ENCODE measurements at regions not wholly inside any gene's neighbourhood (a gene's known extent, or its start where the extent isn't known, plus 50 kb on each side); places are given as distances from the start of the nearest gene placed in this dataset.

GRCh38 chr4:138964716-138965426 is 50.7 kb upstream of the NOCT start:
- DNase-seq (ENCODE audit: low read depth): no peak

- no peak for DNase-seq (ENCODE audit: low read depth)
These were observed 52.2 kb upstream of the NOCT start for GRCh38 chr4:138963412-138963811.

DNA sequence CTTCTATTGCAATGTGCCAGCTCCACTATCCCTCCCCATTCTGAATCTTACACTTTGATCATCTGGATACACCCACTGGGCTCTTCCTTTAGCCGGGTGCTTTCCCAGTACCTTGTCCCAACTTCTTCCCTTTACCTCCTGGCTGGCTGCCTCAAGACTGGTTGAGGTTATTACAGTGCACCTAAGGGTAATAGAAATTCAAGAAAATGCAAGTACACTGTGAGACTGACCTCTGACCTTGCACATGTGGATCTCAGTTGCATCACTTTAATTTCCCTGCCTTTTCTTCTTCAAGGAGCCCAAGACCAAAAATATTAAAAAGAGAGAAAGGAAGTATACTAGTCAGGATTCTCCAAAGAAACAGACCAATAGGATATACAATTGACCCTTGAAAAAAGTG is 53.9 kb upstream of the NOCT start:
- DNase-seq (ENCODE audit: low read depth): no peak

- DNase-seq (ENCODE audit: low read depth): no peak
These were observed 54.5 kb upstream of the NOCT start for GRCh38 chr4:138961129-138961528.

GRCh38 chr4:138960175-138960710 is 55.3 kb upstream of the NOCT start:
- no peak for DNase-seq (ENCODE audit: low read depth)

DNA sequence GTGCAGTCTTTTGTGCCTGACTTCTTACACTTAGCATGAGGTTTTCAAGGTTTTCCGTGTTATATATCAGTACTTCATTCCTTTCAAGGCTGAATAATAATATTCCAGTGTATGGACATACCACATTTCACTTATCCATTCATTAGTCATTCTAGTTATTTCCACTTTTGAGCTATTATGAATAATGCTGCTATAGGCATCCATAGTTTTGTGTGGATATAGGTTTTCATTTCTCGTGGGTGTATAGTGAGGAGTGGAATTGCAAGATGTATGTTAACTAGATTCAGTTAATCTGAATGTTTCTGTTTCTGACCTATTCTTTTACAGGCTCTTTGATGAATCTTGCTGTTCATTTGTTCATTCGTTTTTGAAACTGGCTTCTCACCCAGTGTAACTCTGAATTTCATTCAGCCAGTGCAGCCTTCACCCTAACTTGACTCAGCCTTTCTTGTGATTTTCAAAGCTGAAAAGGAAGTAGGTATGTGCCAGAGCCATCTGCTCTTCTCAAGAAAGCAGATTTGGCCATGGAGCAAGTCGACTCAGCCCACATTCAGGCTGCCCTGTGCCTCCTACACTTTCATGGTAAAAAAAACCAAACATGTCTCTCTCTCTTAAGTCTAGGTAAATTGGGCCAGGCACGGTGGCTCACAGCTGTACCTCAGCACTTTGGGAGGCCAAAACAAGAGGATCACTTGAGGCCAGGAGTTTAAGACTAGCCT is 56.3 kb upstream of the NOCT start:
- no peak for DNase-seq (ENCODE audit: low read depth)

GRCh38 chr4:138958519-138958918 is 57.1 kb upstream of the NOCT start:
- no peak for DNase-seq (ENCODE audit: low read depth)

DNA sequence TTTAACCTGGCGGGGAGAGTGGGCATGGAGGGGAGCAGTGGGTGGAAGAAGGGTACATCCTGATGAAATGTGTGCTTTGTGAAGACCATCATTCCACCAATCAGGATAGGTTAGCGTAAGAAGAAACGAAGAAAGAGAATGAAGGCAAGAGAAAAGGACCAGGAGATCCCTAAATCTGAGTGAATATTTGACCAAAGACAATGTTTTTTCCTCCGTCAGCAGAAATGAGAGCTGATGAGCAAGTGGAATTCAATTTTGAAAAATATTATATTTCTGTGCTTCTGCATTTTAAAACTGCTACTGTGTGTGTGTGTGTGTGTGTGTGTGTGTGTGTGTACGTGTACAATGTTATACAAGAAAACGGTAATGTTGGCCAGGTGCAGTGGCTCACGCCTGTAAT is 58.3 kb upstream of the NOCT start:
- DNase-seq (ENCODE audit: low read depth): no peak

DNA sequence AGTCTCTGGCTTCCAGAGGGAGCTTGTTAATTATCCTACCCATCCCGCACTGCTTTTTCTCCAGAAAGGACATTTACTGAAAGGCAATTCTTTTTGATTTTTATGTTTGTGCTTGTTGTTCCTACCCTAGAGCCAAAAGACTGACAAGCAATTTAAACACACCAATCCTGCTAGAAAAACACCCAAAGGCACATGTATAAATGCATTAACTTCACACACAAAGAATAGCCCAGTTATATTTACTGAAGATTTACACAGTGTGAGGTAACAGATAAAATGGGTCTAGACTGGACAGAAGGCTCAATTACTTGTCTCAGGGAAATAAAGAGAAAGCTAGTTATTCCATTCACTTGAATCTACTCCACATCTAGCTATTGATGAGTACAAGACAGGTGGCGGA is 61.2 kb upstream of the NOCT start:
- DNase-seq (ENCODE audit: low read depth): no peak

GRCh38 chr4:138953961-138954371 is 61.6 kb upstream of the NOCT start:
- DNase-seq (ENCODE audit: low read depth): peak; percentile 53

DNA sequence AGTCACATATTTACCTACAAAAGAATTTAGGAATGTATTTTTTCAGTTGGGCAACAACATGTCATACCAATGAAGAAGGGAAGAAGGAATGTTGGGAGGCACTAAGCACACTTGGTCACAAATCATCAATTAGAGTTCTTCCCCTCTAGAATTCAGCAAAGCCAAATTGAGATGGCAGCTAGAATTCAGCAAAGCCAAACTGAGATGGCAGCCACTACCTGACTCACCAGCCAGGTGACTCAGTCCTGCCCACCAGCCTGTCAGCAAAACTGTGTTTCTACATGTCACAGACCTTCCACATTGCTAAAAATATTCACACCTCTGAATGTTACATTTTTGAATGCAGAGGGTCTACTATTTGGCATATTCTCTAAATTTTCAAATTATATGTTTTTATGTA is 63.2 kb upstream of the NOCT start:
- peak; percentile 51 for DNase-seq (ENCODE audit: low read depth)

DNA sequence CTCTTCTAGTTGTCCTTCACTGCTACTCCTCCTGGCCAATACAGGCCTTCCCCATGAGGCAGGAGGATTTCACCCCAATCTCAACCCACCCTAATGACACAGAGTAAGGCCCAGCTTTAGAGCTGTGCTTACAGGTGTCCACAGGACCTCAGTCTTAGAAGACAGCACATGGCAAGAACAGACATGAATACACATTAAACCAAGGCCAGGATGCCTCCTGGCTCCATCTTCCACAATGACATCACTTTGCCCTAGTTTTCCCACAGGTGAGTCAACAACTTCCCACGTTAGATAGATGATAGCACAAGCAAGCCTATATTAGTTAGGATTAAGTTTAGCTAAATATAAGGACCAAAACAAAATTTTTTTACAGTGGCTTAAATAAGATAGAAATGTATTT is 63.8 kb upstream of the NOCT start:
- peak; percentile 5 for DNase-seq (ENCODE audit: low read depth)

DNA sequence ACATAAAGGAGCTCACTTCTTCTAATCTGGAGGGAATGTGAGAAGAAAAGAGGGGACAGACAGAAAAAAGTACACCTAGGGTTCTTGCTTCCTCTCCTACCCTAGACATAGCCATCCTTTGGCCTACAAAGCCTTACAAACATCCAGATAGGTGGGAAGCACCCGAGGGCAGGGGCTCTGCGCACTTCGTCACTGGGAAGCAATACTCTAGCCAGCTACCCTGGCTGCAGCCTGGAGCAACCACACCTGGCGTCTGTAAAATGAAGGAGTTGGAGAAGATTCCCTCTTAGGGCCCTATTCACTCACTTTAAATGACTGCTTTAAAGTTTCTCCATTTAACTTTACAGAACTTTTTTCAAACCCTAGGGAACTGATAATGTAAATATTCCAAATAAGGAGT is 65.7 kb upstream of the NOCT start:
- no peak for DNase-seq (ENCODE audit: low read depth)

DNA sequence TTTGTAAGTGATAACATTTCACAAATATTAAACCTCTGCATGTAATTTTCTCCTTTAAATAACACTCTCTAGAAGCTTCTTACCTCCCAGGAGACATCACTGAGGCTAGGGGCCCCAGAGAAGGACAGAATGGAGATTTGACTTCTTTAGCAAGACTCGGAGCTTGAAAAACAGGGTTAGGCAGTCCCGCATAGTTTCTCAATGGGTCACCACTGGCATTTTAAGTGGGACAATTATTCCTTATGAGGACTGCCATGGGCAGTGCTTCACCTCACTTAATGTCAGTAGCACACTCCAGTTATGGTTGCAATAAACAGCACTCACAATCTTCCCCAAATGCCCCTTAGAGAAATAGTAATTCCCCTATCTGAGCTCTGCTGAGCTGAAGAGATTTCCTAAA is 66.7 kb upstream of the NOCT start:
- DNase-seq (ENCODE audit: low read depth): no peak

GRCh38 chr4:138946306-138946705 is 69.3 kb upstream of the NOCT start:
- DNase-seq (ENCODE audit: low read depth): no peak

- DNase-seq (ENCODE audit: low read depth): no peak
These were observed 69.7 kb upstream of the NOCT start for GRCh38 chr4:138945840-138946239.

DNA sequence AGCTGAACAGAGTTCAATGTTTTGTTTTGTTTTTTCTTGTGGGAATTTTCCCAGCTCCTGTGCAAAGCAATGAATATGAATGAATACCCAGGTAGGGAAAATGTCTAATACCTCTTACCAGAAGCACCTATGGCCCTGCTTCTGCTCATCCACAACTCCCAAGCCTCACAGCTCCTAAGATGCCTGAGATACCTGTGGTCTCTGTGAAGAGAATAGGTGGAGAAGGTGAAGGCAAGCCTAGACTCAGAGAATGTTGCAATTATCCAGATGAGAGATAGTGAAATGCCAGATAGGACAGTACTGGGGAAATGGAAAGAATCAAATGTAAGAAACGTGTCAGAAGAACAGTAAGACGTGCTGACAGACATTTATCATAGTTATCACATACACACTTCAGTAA is 70.2 kb upstream of the NOCT start:
- DNase-seq (ENCODE audit: low read depth): no peak

GRCh38 chr4:138943893-138944292 is 71.7 kb upstream of the NOCT start:
- DNase-seq (ENCODE audit: low read depth): no peak

- DNase-seq (ENCODE audit: low read depth): no peak
These were observed 74.5 kb upstream of the NOCT start for GRCh38 chr4:138941037-138941436.

DNA sequence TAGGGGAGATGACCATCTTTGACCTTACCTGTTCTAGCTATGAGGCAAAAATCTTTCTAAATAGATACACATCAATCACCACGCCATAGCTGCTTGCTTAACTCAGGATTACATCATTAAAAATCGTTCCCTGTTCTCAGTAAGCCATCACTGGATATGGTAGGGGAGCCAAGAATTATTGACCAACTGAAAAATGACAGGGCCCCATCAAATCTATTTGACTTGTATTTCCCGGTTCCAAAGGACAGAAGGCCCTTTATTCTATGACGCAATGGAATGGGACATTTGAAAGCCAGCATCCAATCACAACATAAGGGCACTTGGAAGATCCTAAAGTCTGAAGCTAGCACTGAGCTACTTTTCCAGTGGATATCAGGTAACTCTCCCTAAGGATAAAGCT is 75.6 kb upstream of the NOCT start:
- no peak for DNase-seq (ENCODE audit: low read depth)

DNA sequence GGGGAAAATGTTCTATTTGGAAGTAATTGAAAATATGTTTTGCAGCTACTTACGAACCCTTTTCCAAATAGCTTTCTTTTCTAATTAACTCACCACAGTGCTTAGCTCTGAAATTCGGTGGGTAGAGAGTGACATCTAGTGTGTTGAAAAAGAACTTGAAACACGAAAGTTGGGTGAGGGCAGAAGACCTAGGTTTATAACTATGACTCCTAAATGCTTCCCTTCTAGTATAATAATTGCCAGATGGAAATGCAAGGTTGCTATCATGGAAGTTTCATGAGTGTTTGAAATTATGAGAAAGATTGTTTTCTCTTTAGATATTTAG is 77.3 kb upstream of the NOCT start:
- DNase-seq (ENCODE audit: low read depth): peak; percentile 26

GRCh38 chr4:138935135-138935807 is 80.3 kb upstream of the NOCT start:
- DNase-seq (ENCODE audit: low read depth): no peak

DNA sequence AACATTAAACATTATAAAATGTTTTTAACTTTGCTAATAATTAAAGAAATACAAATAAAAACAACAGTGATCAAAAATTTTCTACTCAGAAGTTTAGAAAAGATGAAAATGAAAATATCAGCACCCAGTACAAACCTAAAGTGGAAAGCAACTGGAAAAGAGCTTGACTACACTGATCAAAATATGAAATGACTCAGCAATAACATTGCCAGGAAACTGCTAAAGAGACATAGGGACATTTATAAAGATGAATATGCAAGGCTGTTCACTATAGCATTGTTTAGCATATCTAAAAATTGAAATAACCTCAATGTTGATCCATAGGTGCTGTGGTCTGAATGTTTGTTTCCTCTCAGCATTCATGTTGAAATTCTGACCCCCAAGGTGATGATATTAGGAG is 88.5 kb upstream of the NOCT start:
- no peak for DNase-seq (ENCODE audit: low read depth)
